ENCODE measurements at regions not wholly inside any gene's neighbourhood (a gene's known extent, or its start where the extent isn't known, plus 50 kb on each side); places are given as distances from the start of the nearest gene placed in this dataset.

DNA sequence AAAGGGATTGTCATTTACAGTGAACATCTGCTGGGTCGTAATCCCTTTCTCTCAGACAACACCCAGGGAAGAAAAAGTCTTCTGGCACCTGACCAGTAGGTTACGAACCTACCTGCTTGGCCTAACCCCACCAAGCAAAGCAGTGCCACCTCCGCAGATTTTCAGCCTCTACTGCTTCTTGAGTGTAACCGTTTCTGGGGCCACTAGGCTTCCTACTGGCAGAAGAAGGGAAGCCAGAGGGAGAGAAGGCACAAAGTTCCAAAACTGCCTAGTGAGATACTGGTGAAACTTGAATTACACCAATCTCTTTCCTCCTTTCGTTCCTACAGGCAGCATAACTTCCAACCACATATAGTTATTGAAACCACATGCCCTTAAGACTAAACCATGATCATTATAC, 383.6 kb downstream of the BCAT1 start:
- TF ChIP-seq TAF1 (IDR thresholded peaks at IDR 0.05; ENCODE audit: borderline replicate concordance, low read depth, low read length) (no peak), POLR2A (IDR thresholded peaks at IDR 0.05; ENCODE audit: low read depth, low read length) (no peak), POLR2AphosphoS5 (IDR thresholded peaks at IDR 0.05; ENCODE audit: low read depth, low read length) (no peak)

Measured in GM12892 (cell line).